ENCODE measurements at regions not wholly inside any gene's neighbourhood (a gene's known extent, or its start where the extent isn't known, plus 50 kb on each side); places are given as distances from the start of the nearest gene placed in this dataset.

DNA sequence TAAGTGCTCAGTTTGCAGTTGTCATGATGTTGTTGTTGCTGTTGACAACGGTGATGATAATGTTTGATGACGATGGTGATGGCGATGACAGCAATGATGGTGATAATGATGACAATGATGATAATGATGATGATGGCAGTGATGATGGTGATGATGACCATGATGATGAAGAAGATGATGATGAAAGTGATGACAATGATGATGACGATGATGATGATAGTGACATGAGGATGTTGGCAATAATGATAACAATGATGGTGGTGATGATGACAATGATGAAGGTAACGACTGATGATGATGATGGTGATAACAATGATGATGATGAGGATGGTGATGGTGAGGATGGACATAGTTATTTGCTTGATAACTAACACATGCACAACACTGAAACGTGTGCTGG lies 778.5 kb downstream of the VRK1 start:
- TF ChIP-seq FOS (IDR thresholded peaks at IDR 0.05; ENCODE audit: borderline replicate concordance, insufficient read depth, low read length): no peak
- TF ChIP-seq, protein P1, sequence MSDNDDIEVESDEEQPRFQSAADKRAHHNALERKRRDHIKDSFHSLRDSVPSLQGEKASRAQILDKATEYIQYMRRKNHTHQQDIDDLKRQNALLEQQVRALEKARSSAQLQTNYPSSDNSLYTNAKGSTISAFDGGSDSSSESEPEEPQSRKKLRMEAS (IDR thresholded peaks at IDR 0.05; ENCODE audit: insufficient read depth, insufficient read length): no peak
- TF ChIP-seq EZH2 (IDR thresholded peaks at IDR 0.05; ENCODE audit: borderline replicate concordance, low read depth, low read length, severe bottlenecking): no peak
- no peak for TF ChIP-seq POLR2AphosphoS5 (IDR thresholded peaks at IDR 0.05; ENCODE audit: insufficient read depth, low read depth, low read length)
- TF ChIP-seq MYC (IDR thresholded peaks at IDR 0.05; ENCODE audit: low read depth, low read length): no peak
- TF ChIP-seq, protein P2, sequence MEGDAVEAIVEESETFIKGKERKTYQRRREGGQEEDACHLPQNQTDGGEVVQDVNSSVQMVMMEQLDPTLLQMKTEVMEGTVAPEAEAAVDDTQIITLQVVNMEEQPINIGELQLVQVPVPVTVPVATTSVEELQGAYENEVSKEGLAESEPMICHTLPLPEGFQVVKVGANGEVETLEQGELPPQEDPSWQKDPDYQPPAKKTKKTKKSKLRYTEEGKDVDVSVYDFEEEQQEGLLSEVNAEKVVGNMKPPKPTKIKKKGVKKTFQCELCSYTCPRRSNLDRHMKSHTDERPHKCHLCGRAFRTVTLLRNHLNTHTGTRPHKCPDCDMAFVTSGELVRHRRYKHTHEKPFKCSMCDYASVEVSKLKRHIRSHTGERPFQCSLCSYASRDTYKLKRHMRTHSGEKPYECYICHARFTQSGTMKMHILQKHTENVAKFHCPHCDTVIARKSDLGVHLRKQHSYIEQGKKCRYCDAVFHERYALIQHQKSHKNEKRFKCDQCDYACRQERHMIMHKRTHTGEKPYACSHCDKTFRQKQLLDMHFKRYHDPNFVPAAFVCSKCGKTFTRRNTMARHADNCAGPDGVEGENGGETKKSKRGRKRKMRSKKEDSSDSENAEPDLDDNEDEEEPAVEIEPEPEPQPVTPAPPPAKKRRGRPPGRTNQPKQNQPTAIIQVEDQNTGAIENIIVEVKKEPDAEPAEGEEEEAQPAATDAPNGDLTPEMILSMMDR (IDR thresholded peaks at IDR 0.05; ENCODE audit: extremely low read depth in 1 of 2, insufficient read depth in 1 of 2, low read depth in 1 of 2, low read length in 2 of 2): no peak
- TF ChIP-seq GATA2 (IDR thresholded peaks at IDR 0.05; ENCODE audit: insufficient read depth, insufficient read length, low read depth, low read length): no peak
- no peak for TF ChIP-seq JUN (IDR thresholded peaks at IDR 0.05; ENCODE audit: borderline replicate concordance, insufficient read depth, insufficient read length, low read depth)
- TF ChIP-seq POLR2A (IDR thresholded peaks at IDR 0.05; ENCODE audit: low read depth, low read length): no peak
- H3K27ac ChIP-seq (ENCODE audit: insufficient read depth, low read depth, low read length): no peak overlapping the region
- H3K4me2 ChIP-seq (ENCODE audit: insufficient read depth, low read length): no peak overlapping the region
- H3K9me1 ChIP-seq (replicated peaks; ENCODE audit: control insufficient read depth, extremely low read depth, insufficient read depth, low read length): no peaks in the 10 kb centered on the region
- intact Hi-C loops (cut with micrococcal nuclease) (no loop called here), dilution Hi-C loops (cut with MboI; ENCODE audit: extremely low pct_ligation_motif_present, low sequenced_read_pairs) (no loop called here)
- ChIA-PET POLR2A (no interaction called here), CTCF (no interaction called here)
- H3K4me3 ChIP-seq (replicated peaks in 1 of 3; ENCODE audit: insufficient read depth in 1 of 3, low read depth in 1 of 3, low read length in 3 of 3): no peak overlapping the region
- no peak overlapping the region for H2AFZ ChIP-seq (ENCODE audit: low read depth, low read length)
- no TSS peak for BruUV-seq (replicated peaks)
- no peaks in the 10 kb centered on the region for H3K36me3 ChIP-seq (ENCODE audit: control insufficient read depth in 2 of 2, extremely low read depth in 1 of 2, insufficient read depth in 2 of 2, low read length in 2 of 2)
- peaks cover 4% of the 10 kb centered on the region for H3K9me3 ChIP-seq (replicated peaks; ENCODE audit: control insufficient read depth, insufficient read depth, low read length)
- H3K79me2 ChIP-seq (ENCODE audit: control insufficient read depth, insufficient read depth, low read length): no peaks in the 10 kb centered on the region
- no peaks in the 10 kb centered on the region for H3K27me3 ChIP-seq (ENCODE audit: control insufficient read depth in 2 of 2, insufficient read depth in 2 of 2, low read length in 2 of 2)
- H3K4me1 ChIP-seq (ENCODE audit: control insufficient read depth, extremely low read depth, insufficient read depth, low read length): no peaks in the 10 kb centered on the region
- no peak overlapping the region for H3K9ac ChIP-seq (replicated peaks; ENCODE audit: extremely low read depth, insufficient read depth, low read length)
- FAIRE-seq: no peak
- DNase-seq (ENCODE audit: low read depth, low spot score): no peak
- no peaks in the 10 kb centered on the region for H4K20me1 ChIP-seq (replicated peaks; ENCODE audit: control insufficient read depth, extremely low read depth, insufficient read depth, low read length)
